ENCODE measurements at regions not wholly inside any gene's neighbourhood (a gene's known extent, or its start where the extent isn't known, plus 50 kb on each side); places are given as distances from the start of the nearest gene placed in this dataset.
"Not testable (repeated sequence)": the region's sequence is repeated elsewhere in the genome, so short reads cannot be mapped to it uniquely, and the experiment has no call there.

GRCh38 chr21:18096413-18096812 is 148.2 kb upstream of the CHODL start:
- not testable (repeated sequence) for DNase-seq

GRCh38 chr21:18089786-18090185 is 154.8 kb upstream of the CHODL start:
- peak; percentile 83 for DNase-seq

GRCh38 chr21:18070392-18070791 is 174.2 kb upstream of the CHODL start:
- DNase-seq: no peak

- DNase-seq: no peak
Observed at GRCh38 chr21:18069875-18070274, 174.8 kb upstream of the CHODL start.

- DNase-seq: no peak
Observed at GRCh38 chr21:18060402-18060801, 184.2 kb upstream of the CHODL start.

- DNase-seq: no peak
Observed at GRCh38 chr21:18058731-18059398, 185.8 kb upstream of the CHODL start.

- DNase-seq: no peak
Observed at GRCh38 chr21:18053151-18053550, 191.5 kb upstream of the CHODL start.

GRCh38 chr21:18049461-18049860 is 195.2 kb upstream of the CHODL start:
- no peak for DNase-seq

GRCh38 chr21:18041012-18041411 is 203.6 kb upstream of the CHODL start:
- peak; percentile 18 for DNase-seq

- no peak for DNase-seq
Observed at GRCh38 chr21:18030248-18030647, 211.1 kb upstream of the C21orf91 start.

GRCh38 chr21:18026359-18026758 is 207.2 kb upstream of the C21orf91 start:
- no peak for DNase-seq

- DNase-seq: no peak
Observed at GRCh38 chr21:18023711-18024110, 204.6 kb upstream of the C21orf91 start.

GRCh38 chr21:18023157-18023556 is 204.0 kb upstream of the C21orf91 start:
- DNase-seq: no peak

- no peak for DNase-seq
Observed at GRCh38 chr21:18007121-18007520, 188.0 kb upstream of the C21orf91 start.

GRCh38 chr21:18006691-18007090 is 187.5 kb upstream of the C21orf91 start:
- DNase-seq: no peak

GRCh38 chr21:18002393-18002792 is 183.2 kb upstream of the C21orf91 start:
- no peak for DNase-seq

- DNase-seq: no peak
Observed at GRCh38 chr21:18000981-18001686, 182.0 kb upstream of the C21orf91 start.

- not testable (repeated sequence) for DNase-seq
Observed at GRCh38 chr21:17998599-17998998, 179.4 kb upstream of the C21orf91 start.

GRCh38 chr21:17989780-17990179 is 170.6 kb upstream of the C21orf91 start:
- no peak for DNase-seq

- no peak for DNase-seq
Observed at GRCh38 chr21:17988102-17988437, 168.9 kb upstream of the C21orf91 start.

GRCh38 chr21:17987382-17988101 is 168.4 kb upstream of the C21orf91 start:
- DNase-seq: no peak

- no peak for DNase-seq
Observed at GRCh38 chr21:17981060-17981740, 162.0 kb upstream of the C21orf91 start.

GRCh38 chr21:17979763-17980162 is 160.6 kb upstream of the C21orf91 start:
- DNase-seq: no peak

GRCh38 chr21:17978895-17979294 is 159.7 kb upstream of the C21orf91 start:
- DNase-seq: no peak
